Right lobe of liver (tissue), 6 donors: ENCODE measurements at regions not wholly inside any gene's neighbourhood (a gene's known extent, or its start where the extent isn't known, plus 50 kb on each side); places are given as distances from the start of the nearest gene placed in this dataset.

ENCODE experiments used
- ATAC-seq, 4 donors: fragments of 200-7000 bp; cut with Tn5 transposase; one replicate each; pipeline ENCODE4 v1.9.1; 2020; ENCODE audit warnings: mild to moderate bottlenecking in 4 of 4, moderate library complexity in 4 of 4
- DNase-seq, 3 donors: peaks; one replicate each; pipeline ENCODE4 v3.0.0-alpha.2; 2020
- H3K27ac ChIP-seq, 3 donors: fragments of 200-600 bp; one replicate each; pipeline ENCODE4 v1.8.0; 2022
- H3K27me3 ChIP-seq, 2 donors: fragments of 200-600 bp; one replicate each; pipeline ENCODE4 v1.8.0; 2022
- H3K36me3 ChIP-seq, 4 donors: fragments of 200-600 bp; sonication (generic) in 1 of 4; one replicate each; pipeline versions ENCODE4 v1.5.1 to v1.8.0; 2017 to 2022; ENCODE audit warnings: control low read depth in 1 of 4
- H3K4me1 ChIP-seq, 4 donors: fragments of 200-600 bp; sonication (generic) in 1 of 4; one replicate each; pipeline versions ENCODE4 v1.5.1 to v1.8.0; 2017 to 2022; ENCODE audit warnings: control low read depth in 1 of 4
- H3K4me3 ChIP-seq, 3 donors: fragments of 200-600 bp; one replicate each; pipeline ENCODE4 v1.8.0; 2022
- H3K9me3 ChIP-seq, 4 donors: fragments of 200-600 bp; sonication (generic) in 1 of 4; one replicate each; pipeline versions ENCODE4 v1.5.1 to v1.8.0; 2017 to 2022; ENCODE audit warnings: control low read depth in 1 of 4
- CTCF ChIP-seq, 4 donors: fragments of 200-600 bp in 3 of 4; fragments of 450-650 bp in 1 of 4; IDR thresholded peaks; one replicate each; pipeline versions ENCODE4 v1.5.1 to v1.8.0; 2016 to 2022; ENCODE audit warnings: antibody characterized with exemption in 4 of 4, mild to moderate bottlenecking in 2 of 4
- POLR2A ChIP-seq: fragments of 450-650 bp; IDR thresholded peaks from one replicate; pipeline ENCODE4 v1.6.1; 2017; ENCODE audit warnings: antibody characterized with exemption, mild to moderate bottlenecking
- WGBS: methylation state at CpG from one replicate; pipeline ENCODE4 v1.1.6; 2018; ENCODE audit warnings: low coverage, low lambda C conversion rate; ENCODE audit not compliant: insufficient coverage; ENCODE audit errors: missing lambda C conversion rate; 5-methylcytosine and 5-hydroxymethylcytosine counted together
- intact Hi-C, 2 donors: fragments of 100-400 bp; cut with DNase I; formaldehyde crosslinking; loops; one replicate each; pipeline versions ENCODE4 v1.11.2 to v1.14.1; 2022
- donor health status: DM: no; HTN: yes; CAD: no.
- donor health status: DM: no; HTN: no; CAD: no.
- donor health status: DM: no; HTN: no; CAD: no.
- donor health status: DM: no; HTN: yes; CAD: no.
- donor health status: DM: no; HTN: yes; CAD: no.

- intact Hi-C loops, result loop anchor here in 1 of 2 donors (10.0 kb wide), 1 partner anchor 436 kb away; no protein-coding TSS in a partner anchor
Measured at GRCh38 chr5:82359272-82359671, 81.1 kb upstream of the RPS23 start.

GRCh38 chr5:82358457-82358856 is 80.3 kb upstream of the RPS23 start:
- Histone ChIP-seq H3K4me1 (peaks cover 0 to 2% (median 0%) of the 10 kb centered on the region in 4 donors), H3K4me3 (no peak overlapping the region), H3K9me3 (no peaks in the 10 kb centered on the region), H3K27me3 (no peaks in the 10 kb centered on the region), H3K27ac (no peak overlapping the region), H3K36me3 (no peaks in the 10 kb centered on the region)
- WGBS, result 83% methylated on average over 2 of the region's 2 CpGs
- ATAC-seq (no peak), DNase-seq (no peak)
- TF ChIP-seq CTCF (IDR thresholded peaks at IDR 0.05), result no peak
- no peak for TF ChIP-seq POLR2A
- intact Hi-C loops, result loop anchor here in 1 of 2 donors (10.0 kb wide), 1 partner anchor 436 kb away; no protein-coding TSS in a partner anchor

More at GRCh38 chr5:82359272-82359671, 81.1 kb upstream of the RPS23 start:
- no peaks in the 10 kb centered on the region for H3K27me3 ChIP-seq
- WGBS, result 58% methylated on average over 3 of the region's 3 CpGs
- no peak overlapping the region for H3K4me3 ChIP-seq
- TF ChIP-seq CTCF (IDR thresholded peaks at IDR 0.05) (no peak), POLR2A (no peak)
- no peak overlapping the region for H3K27ac ChIP-seq
- H3K9me3 ChIP-seq, result no peaks in the 10 kb centered on the region
- DNase-seq, result no peak
- no peak for ATAC-seq
- peaks cover 0 to 2% (median 0%) of the 10 kb centered on the region in 4 donors for H3K4me1 ChIP-seq
- no peaks in the 10 kb centered on the region for H3K36me3 ChIP-seq

GRCh38 chr5:82356808-82357671 is 78.9 kb upstream of the RPS23 start:
- TF ChIP-seq POLR2A (no peak), CTCF (IDR thresholded peaks at IDR 0.05) (no peak)
- Histone ChIP-seq H3K27ac (no peak overlapping the region), H3K9me3 (no peaks in the 10 kb centered on the region), H3K4me3 (no peak overlapping the region), H3K36me3 (no peaks in the 10 kb centered on the region), H3K27me3 (no peaks in the 10 kb centered on the region), H3K4me1 (peaks cover 0 to 2% (median 0%) of the 10 kb centered on the region in 4 donors)
- DNase-seq (peak; percentile 43 to 56 (median 56)), ATAC-seq (peak; percentile 81 to 94 (median 86))
- intact Hi-C loops, result loop anchor here in 1 of 2 donors (10.0 kb wide), 1 partner anchor 438 kb away; no protein-coding TSS in a partner anchor
- 34% methylated on average over 7 of the region's 14 CpGs for WGBS

- H3K9me3 ChIP-seq, result no peaks in the 10 kb centered on the region
- no peaks in the 10 kb centered on the region for H3K27me3 ChIP-seq
- no peaks in the 10 kb centered on the region for H3K36me3 ChIP-seq
- intact Hi-C loops, result loop anchor here in 1 of 2 donors (10.0 kb wide), 1 partner anchor 439 kb away; no protein-coding TSS in a partner anchor
- no peak overlapping the region for H3K27ac ChIP-seq
- H3K4me3 ChIP-seq, result no peak overlapping the region
- H3K4me1 ChIP-seq, result peaks cover 0 to 2% (median 0%) of the 10 kb centered on the region in 4 donors
- TF ChIP-seq CTCF (IDR thresholded peaks at IDR 0.05) (no peak), POLR2A (no peak)
- WGBS, result 77% methylated on average over 4 of the region's 4 CpGs
- ATAC-seq, result no peak
- no peak for DNase-seq
Measured at GRCh38 chr5:82356021-82356420, 77.9 kb upstream of the RPS23 start.
